Esophagus muscularis mucosa (tissue), 3 donors: ENCODE measurements at regions not wholly inside any gene's neighbourhood (a gene's known extent, or its start where the extent isn't known, plus 50 kb on each side); places are given as distances from the start of the nearest gene placed in this dataset.

Experiments
- EP300 ChIP-seq: sonication (generic); formaldehyde crosslinking; IDR thresholded peaks from one replicate; pipeline ENCODE4 v1.6.1; 2017; ENCODE audit warnings: antibody characterized with exemption
- TF ChIP-seq, protein P1 (sequence below), 3 experiments: fragments of 200-600 bp in 2 of 3; fragments of 450-650 bp in 1 of 3; sonication (generic) in 2 of 3; IDR thresholded peaks; one replicate each; pipeline ENCODE4 v1.5.1; 2017 to 2019; ENCODE audit warnings: antibody characterized with exemption in 3 of 3, mild to moderate bottlenecking in 2 of 3, moderate library complexity in 1 of 3

DNA sequence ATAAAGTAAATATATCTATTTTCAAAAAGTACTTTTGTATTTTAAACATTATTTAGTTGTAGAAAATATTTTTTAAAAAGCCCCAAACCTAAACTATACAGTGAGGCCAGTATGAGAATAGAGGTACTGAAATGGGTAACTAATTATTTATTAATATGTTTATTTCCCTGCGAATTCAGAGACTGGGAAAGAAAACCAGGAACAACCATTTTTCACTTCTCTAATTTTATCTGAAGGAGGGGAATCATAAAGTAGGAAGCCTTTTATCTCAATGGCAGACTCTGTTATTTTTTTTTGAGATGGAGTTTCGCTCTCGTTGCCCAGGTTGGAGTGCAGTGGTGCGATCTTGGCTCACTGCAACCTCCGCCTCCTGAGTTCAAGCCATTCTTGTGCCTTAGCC is 63.6 kb upstream of the TRAK1 start:
- TF ChIP-seq EP300: no peak
- TF ChIP-seq, protein P1, sequence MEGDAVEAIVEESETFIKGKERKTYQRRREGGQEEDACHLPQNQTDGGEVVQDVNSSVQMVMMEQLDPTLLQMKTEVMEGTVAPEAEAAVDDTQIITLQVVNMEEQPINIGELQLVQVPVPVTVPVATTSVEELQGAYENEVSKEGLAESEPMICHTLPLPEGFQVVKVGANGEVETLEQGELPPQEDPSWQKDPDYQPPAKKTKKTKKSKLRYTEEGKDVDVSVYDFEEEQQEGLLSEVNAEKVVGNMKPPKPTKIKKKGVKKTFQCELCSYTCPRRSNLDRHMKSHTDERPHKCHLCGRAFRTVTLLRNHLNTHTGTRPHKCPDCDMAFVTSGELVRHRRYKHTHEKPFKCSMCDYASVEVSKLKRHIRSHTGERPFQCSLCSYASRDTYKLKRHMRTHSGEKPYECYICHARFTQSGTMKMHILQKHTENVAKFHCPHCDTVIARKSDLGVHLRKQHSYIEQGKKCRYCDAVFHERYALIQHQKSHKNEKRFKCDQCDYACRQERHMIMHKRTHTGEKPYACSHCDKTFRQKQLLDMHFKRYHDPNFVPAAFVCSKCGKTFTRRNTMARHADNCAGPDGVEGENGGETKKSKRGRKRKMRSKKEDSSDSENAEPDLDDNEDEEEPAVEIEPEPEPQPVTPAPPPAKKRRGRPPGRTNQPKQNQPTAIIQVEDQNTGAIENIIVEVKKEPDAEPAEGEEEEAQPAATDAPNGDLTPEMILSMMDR (IDR thresholded peaks at IDR 0.05): no peak
